HCT116 (cell line): ENCODE measurements at regions not wholly inside any gene's neighbourhood (a gene's known extent, or its start where the extent isn't known, plus 50 kb on each side); places are given as distances from the start of the nearest gene placed in this dataset.

Experiments
- ATAC-seq: fragments of 200-7000 bp; cut with Tn5 transposase; 2 replicates; pipeline ENCODE4 v1.9.1; 2020; ENCODE audit warnings: mild to moderate bottlenecking, moderate library complexity
- BruUV-seq: library from RNA; stranded (reverse); fragments of 400-500 nt; replicated peaks from 2 replicates; lab custom pipeline; 2021; lab: Mats Ljungman, UMichigan
- CTCF ChIA-PET: fragments of 300-600 bp; sonication (Branson Sonifier 250); formaldehyde crosslinking; loops from one replicate; lab custom pipeline; 2021; ENCODE audit warnings: antibody characterized with exemption; lab: Charles Lee
- POLR2A ChIA-PET: fragments of 300-600, 350-600 bp; sonication (Branson Sonifier 250); formaldehyde crosslinking; loops from one replicate; lab custom pipeline; 2021; ENCODE audit warnings: antibody characterized with exemption; lab: Charles Lee
- RAD21 ChIA-PET, 2 experiments: fragments of 300-600 bp; sonication (Branson Sonifier 250); formaldehyde crosslinking; loops; one replicate each; lab custom pipeline; 2023; ENCODE audit warnings: low total read pairs in 2 of 2; ENCODE audit not compliant: uncharacterized antibody in 2 of 2, unreplicated experiment in 2 of 2, low non-redundant PET in 1 of 2; lab: Charles Lee
- DNase-seq: peaks from one replicate; pipeline ENCODE4 v3.0.0-alpha.2; 2010; ENCODE audit warnings: low read depth, low spot score
- H2AFZ ChIP-seq: fragments of 200-600 bp; shearing (Covaris generic), sonication (generic); 2 replicates; pipeline ENCODE4 v1.6.1; 2017; ENCODE audit warnings: low read depth, mixed run types, mixed read lengths, antibody characterized with exemption, low read length; ENCODE audit not compliant: poor library complexity, severe bottlenecking
- H3K27ac ChIP-seq: 2 replicates; pipeline ENCODE4 v1.5.1; 2012; ENCODE audit warnings: low read depth, low read length
- H3K27me3 ChIP-seq: fragments of 200-600 bp; sonication (generic); 2 replicates; pipeline ENCODE4 v1.6.1; 2016; ENCODE audit warnings: mixed run types, low read length, mixed read lengths; ENCODE audit not compliant: insufficient read depth
- H3K36me3 ChIP-seq, 2 experiments: fragments of 200-500 bp in 1 of 2; fragments of 200-600 bp in 1 of 2; sonication (Bioruptor generic) in 1 of 2; sonication (generic) in 1 of 2; 2 replicates each; pipeline versions ENCODE4 v1.5.1 to v1.6.1; 2014 to 2016; ENCODE audit warnings: low read length in 2 of 2, inconsistent platforms in 1 of 2, mixed read lengths in 1 of 2, mixed run types in 1 of 2; ENCODE audit not compliant: insufficient read depth in 2 of 2, control insufficient read depth in 1 of 2
- H3K4me1 ChIP-seq, 2 experiments: fragments of 200-600 bp in 1 of 2; sonication (generic) in 1 of 2; 2 replicates each; pipeline versions ENCODE4 v1.5.1 to v1.6.1; 2012 to 2017; ENCODE audit warnings: low read length in 2 of 2, inconsistent platforms in 1 of 2, mild to moderate bottlenecking in 1 of 2, mixed read lengths in 1 of 2, mixed run types in 1 of 2, moderate library complexity in 1 of 2; ENCODE audit not compliant: insufficient read depth in 2 of 2, control insufficient read depth in 1 of 2
- H3K4me2 ChIP-seq: fragments of 200-600 bp; sonication (generic); 2 replicates; pipeline ENCODE4 v1.6.1; 2017; ENCODE audit warnings: mixed run types, low read length, mixed read lengths
- H3K4me3 ChIP-seq, 2 experiments: fragments of 200-600 bp in 1 of 2; sonication (generic) in 1 of 2; replicated peaks in 1 of 2; 2 replicates each; pipeline ENCODE4 v1.5.1; 2011 to 2016; ENCODE audit warnings: low read length in 2 of 2, control low read depth in 1 of 2, low read depth in 1 of 2, mild to moderate bottlenecking in 1 of 2, mixed read lengths in 1 of 2, mixed run types in 1 of 2
- H3K79me2 ChIP-seq: fragments of 200-600 bp; sonication (generic); 2 replicates; pipeline ENCODE4 v1.6.1; 2017; ENCODE audit warnings: mild to moderate bottlenecking, mixed run types, low read length, moderate library complexity, mixed read lengths; ENCODE audit not compliant: insufficient read depth
- H3K9ac ChIP-seq: fragments of 200-600 bp; sonication (generic); 2 replicates; pipeline ENCODE4 v1.6.1; 2016; ENCODE audit warnings: low read length, mixed read lengths
- H3K9me2 ChIP-seq: fragments of 200-600 bp; sonication (generic), shearing (Covaris generic); 2 replicates; pipeline ENCODE4 v1.6.1; 2017; ENCODE audit warnings: mixed run types, mild to moderate bottlenecking, moderate library complexity; ENCODE audit not compliant: insufficient read depth
- H3K9me3 ChIP-seq, 2 experiments: fragments of 200-500 bp in 1 of 2; fragments of 200-600 bp in 1 of 2; sonication (Bioruptor generic) in 1 of 2; sonication (generic) in 1 of 2; 2 replicates each; pipeline ENCODE4 v1.6.1; 2014 to 2017; ENCODE audit warnings: low read length in 2 of 2, mixed read lengths in 2 of 2, inconsistent platforms in 1 of 2, low read depth in 1 of 2, mild to moderate bottlenecking in 1 of 2, mixed run types in 1 of 2, moderate library complexity in 1 of 2; ENCODE audit not compliant: control insufficient read depth in 1 of 2, insufficient read depth in 1 of 2
- H4K20me1 ChIP-seq: fragments of 200-600 bp; sonication (generic), shearing (Covaris generic); 2 replicates; pipeline ENCODE4 v1.6.1; 2017; ENCODE audit warnings: mixed run types, mild to moderate bottlenecking, moderate library complexity; ENCODE audit not compliant: insufficient read depth
- CEBPB ChIP-seq: IDR thresholded peaks from 2 replicates; pipeline ENCODE4 v1.6.1; 2012; ENCODE audit warnings: low read depth
- ELF1 ChIP-seq: IDR thresholded peaks from 2 replicates; pipeline ENCODE4 v1.6.1; 2012; ENCODE audit warnings: low read depth, borderline replicate concordance
- EZH2phosphoT487 ChIP-seq: fragments of 200-600 bp; IDR thresholded peaks from 2 replicates; pipeline ENCODE4 v1.6.1; 2018; ENCODE audit warnings: antibody characterized with exemption, borderline replicate concordance
- FOSL1 ChIP-seq: IDR thresholded peaks from 2 replicates; pipeline ENCODE4 v1.6.1; 2012; ENCODE audit warnings: low read depth
- POLR2A ChIP-seq: IDR thresholded peaks from 2 replicates; pipeline ENCODE4 v1.7.0; 2011; ENCODE audit warnings: borderline replicate concordance; ENCODE audit not compliant: insufficient read depth, insufficient read length; ENCODE audit errors: extremely low read depth
- POLR2AphosphoS5 ChIP-seq: IDR thresholded peaks from 2 replicates; pipeline ENCODE4 v1.6.1; 2011; ENCODE audit warnings: mild to moderate bottlenecking, low read depth, low read length, moderate library complexity
- RAD21 ChIP-seq: IDR thresholded peaks from 2 replicates; pipeline ENCODE4 v1.6.1; 2012; ENCODE audit warnings: low read depth, mild to moderate bottlenecking
- SIN3A ChIP-seq: IDR thresholded peaks from 2 replicates; pipeline ENCODE4 v1.6.1; 2012; ENCODE audit warnings: low read depth
- SP1 ChIP-seq: IDR thresholded peaks from 2 replicates; pipeline ENCODE4 v1.6.1; 2012; ENCODE audit warnings: low read depth
- TCF7L2 ChIP-seq: IDR thresholded peaks from 2 replicates; pipeline ENCODE4 v1.7.0; 2011; ENCODE audit warnings: borderline replicate concordance, inconsistent platforms; ENCODE audit not compliant: insufficient read depth, insufficient read length; ENCODE audit errors: extremely low read depth
- YY1 ChIP-seq: IDR thresholded peaks from 2 replicates; pipeline ENCODE4 v1.6.1; 2011; ENCODE audit warnings: low read length, low read depth, moderate library complexity, mild to moderate bottlenecking; ENCODE audit not compliant: insufficient replicate concordance; ENCODE audit errors: extremely low read depth
- ZNF274 ChIP-seq: fragments of 200-500 bp; sonication (Bioruptor generic); IDR thresholded peaks from 2 replicates; pipeline ENCODE4 v1.6.1; 2014; ENCODE audit warnings: mild to moderate bottlenecking, low read depth, low read length, inconsistent platforms
- intact Hi-C: fragments of 100-400 bp; cut with micrococcal nuclease; formaldehyde crosslinking; loops from 2 replicates; pipeline ENCODE4 v1.10.0; 2022
- TF ChIP-seq, protein P1 (sequence below): IDR thresholded peaks from 2 replicates; pipeline ENCODE4 v1.6.1; 2012
- TF ChIP-seq, protein P2 (sequence below): IDR thresholded peaks from 2 replicates; pipeline ENCODE4 v1.6.1; 2012
- TF ChIP-seq, protein P3 (sequence below), 3 experiments: fragments of 200-600 bp in 1 of 3; sonication (generic) in 1 of 3; IDR thresholded peaks in 2 of 3; conservative IDR thresholded peaks in 1 of 3; 2 replicates each; pipeline ENCODE4 v1.5.1; 2012 to 2017; ENCODE audit warnings: low read depth in 2 of 3, low read length in 2 of 3, antibody characterized with exemption in 1 of 3, borderline replicate concordance in 1 of 3, control low read depth in 1 of 3, mild to moderate bottlenecking in 1 of 3, mixed read lengths in 1 of 3, mixed run types in 1 of 3, moderate library complexity in 1 of 3; ENCODE audit not compliant: insufficient read depth in 1 of 3
- TF ChIP-seq, protein P4 (sequence below): IDR thresholded peaks from 2 replicates; pipeline ENCODE4 v1.6.1; 2012; ENCODE audit warnings: low read depth

DNA sequence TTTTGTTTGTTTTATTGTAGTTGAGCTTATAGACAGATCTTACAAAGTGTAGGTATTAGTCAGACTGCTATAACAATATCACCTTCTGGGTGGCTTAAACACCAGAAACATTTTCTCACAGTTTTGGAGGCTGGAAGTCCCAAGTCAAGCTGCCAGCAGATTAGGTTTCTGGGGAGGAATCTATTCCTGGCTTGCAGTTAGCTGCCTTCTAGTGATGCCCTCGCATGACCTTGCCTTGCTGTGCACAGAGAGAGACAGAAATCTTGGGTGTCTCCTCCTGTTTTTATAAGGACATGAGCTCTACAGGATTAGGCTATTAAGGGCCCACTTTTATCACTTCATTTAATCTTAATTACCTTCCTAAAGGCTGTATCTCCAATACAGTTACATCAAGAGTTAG is 1635.2 kb downstream of the FAM181B start:
- ATAC-seq (no peak), DNase-seq (no peak)
- ChIA-PET CTCF (no interaction called here), RAD21 (no interaction called here), POLR2A (no interaction called here)
- Histone ChIP-seq H3K36me3 (no peaks in the 10 kb centered on the region), H3K4me2 (no peak overlapping the region), H3K4me3 (no peak overlapping the region), H4K20me1 (no peaks in the 10 kb centered on the region), H3K27me3 (no peaks in the 10 kb centered on the region), H3K27ac (no peak overlapping the region), H3K79me2 (no peaks in the 10 kb centered on the region), H3K4me1 (no peaks in the 10 kb centered on the region), H2AFZ (no peak overlapping the region), H3K9me3 (peaks cover 5 to 10% of the 10 kb centered on the region in 2 experiments; a peak in 2 of 4 replicates), H3K9me2 (no peaks in the 10 kb centered on the region), H3K9ac (no peak overlapping the region)
- TF ChIP-seq ZNF274 (no peak), FOSL1 (no peak), POLR2AphosphoS5 (no peak), RAD21 (no peak), POLR2A (no peak)
- intact Hi-C loops: no loop called here
- BruUV-seq: no TSS peak

DNA sequence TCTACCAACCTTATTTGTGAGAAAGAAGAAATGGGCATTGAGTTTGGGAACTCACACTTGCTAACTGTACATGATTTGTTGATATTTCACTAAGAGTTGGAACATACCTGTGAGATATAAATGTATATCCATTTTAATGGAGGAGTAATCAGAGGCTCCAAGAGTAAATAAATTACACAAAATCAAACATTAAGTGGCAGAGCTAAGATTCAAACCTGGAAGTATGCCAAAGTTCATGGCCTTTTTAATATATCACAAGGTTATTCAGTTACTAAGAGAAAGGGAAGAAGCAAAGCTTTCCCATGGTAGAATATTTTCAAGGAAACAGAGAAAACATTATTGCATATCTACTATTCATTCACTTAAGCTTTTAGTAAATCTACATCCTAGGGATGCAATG is 1641.1 kb downstream of the FAM181B start:
- H3K36me3 ChIP-seq: no peaks in the 10 kb centered on the region
- CTCF ChIA-PET: no interaction called here
- no peak for ATAC-seq
- TF ChIP-seq, protein P1, sequence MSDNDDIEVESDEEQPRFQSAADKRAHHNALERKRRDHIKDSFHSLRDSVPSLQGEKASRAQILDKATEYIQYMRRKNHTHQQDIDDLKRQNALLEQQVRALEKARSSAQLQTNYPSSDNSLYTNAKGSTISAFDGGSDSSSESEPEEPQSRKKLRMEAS: no peak
- TF ChIP-seq YY1 (no peak), CEBPB (no peak), EZH2phosphoT487 (no peak), RAD21 (no peak), POLR2A (no peak), ELF1 (no peak), POLR2AphosphoS5 (no peak), SIN3A (no peak), TCF7L2 (no peak), SP1 (no peak)
- TF ChIP-seq, protein P2, sequence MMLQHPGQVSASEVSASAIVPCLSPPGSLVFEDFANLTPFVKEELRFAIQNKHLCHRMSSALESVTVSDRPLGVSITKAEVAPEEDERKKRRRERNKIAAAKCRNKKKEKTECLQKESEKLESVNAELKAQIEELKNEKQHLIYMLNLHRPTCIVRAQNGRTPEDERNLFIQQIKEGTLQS: no peak
- TF ChIP-seq, protein P3, sequence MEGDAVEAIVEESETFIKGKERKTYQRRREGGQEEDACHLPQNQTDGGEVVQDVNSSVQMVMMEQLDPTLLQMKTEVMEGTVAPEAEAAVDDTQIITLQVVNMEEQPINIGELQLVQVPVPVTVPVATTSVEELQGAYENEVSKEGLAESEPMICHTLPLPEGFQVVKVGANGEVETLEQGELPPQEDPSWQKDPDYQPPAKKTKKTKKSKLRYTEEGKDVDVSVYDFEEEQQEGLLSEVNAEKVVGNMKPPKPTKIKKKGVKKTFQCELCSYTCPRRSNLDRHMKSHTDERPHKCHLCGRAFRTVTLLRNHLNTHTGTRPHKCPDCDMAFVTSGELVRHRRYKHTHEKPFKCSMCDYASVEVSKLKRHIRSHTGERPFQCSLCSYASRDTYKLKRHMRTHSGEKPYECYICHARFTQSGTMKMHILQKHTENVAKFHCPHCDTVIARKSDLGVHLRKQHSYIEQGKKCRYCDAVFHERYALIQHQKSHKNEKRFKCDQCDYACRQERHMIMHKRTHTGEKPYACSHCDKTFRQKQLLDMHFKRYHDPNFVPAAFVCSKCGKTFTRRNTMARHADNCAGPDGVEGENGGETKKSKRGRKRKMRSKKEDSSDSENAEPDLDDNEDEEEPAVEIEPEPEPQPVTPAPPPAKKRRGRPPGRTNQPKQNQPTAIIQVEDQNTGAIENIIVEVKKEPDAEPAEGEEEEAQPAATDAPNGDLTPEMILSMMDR (IDR thresholded peaks at IDR 0.05 in 2 of 3, conservative IDR thresholded peaks at IDR 0.05 in 1 of 3; ENCODE audit: borderline replicate concordance in 1 of 3, insufficient read depth in 1 of 3, low read depth in 2 of 3, low read length in 2 of 3): no peak
- TF ChIP-seq, protein P4, sequence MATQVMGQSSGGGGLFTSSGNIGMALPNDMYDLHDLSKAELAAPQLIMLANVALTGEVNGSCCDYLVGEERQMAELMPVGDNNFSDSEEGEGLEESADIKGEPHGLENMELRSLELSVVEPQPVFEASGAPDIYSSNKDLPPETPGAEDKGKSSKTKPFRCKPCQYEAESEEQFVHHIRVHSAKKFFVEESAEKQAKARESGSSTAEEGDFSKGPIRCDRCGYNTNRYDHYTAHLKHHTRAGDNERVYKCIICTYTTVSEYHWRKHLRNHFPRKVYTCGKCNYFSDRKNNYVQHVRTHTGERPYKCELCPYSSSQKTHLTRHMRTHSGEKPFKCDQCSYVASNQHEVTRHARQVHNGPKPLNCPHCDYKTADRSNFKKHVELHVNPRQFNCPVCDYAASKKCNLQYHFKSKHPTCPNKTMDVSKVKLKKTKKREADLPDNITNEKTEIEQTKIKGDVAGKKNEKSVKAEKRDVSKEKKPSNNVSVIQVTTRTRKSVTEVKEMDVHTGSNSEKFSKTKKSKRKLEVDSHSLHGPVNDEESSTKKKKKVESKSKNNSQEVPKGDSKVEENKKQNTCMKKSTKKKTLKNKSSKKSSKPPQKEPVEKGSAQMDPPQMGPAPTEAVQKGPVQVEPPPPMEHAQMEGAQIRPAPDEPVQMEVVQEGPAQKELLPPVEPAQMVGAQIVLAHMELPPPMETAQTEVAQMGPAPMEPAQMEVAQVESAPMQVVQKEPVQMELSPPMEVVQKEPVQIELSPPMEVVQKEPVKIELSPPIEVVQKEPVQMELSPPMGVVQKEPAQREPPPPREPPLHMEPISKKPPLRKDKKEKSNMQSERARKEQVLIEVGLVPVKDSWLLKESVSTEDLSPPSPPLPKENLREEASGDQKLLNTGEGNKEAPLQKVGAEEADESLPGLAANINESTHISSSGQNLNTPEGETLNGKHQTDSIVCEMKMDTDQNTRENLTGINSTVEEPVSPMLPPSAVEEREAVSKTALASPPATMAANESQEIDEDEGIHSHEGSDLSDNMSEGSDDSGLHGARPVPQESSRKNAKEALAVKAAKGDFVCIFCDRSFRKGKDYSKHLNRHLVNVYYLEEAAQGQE: no peak

More for the DNA sequence above, 1641.1 kb downstream of the FAM181B start:
- Histone ChIP-seq H3K9ac (no peak overlapping the region), H3K4me2 (no peak overlapping the region), H3K27me3 (no peaks in the 10 kb centered on the region), H4K20me1 (no peaks in the 10 kb centered on the region), H3K9me3 (peaks cover 3 to 9% of the 10 kb centered on the region in 2 experiments; a peak in 2 of 4 replicates), H2AFZ (no peak overlapping the region), H3K4me3 (no peak overlapping the region), H3K9me2 (no peaks in the 10 kb centered on the region), H3K79me2 (no peaks in the 10 kb centered on the region), H3K27ac (no peak overlapping the region), H3K4me1 (no peaks in the 10 kb centered on the region)
- no TSS peak for BruUV-seq
- no peak for DNase-seq
- ChIA-PET POLR2A (no interaction called here), RAD21 (no interaction called here)
- intact Hi-C loops: no loop called here
